MM.1S (cell line): ENCODE measurements at regions not wholly inside any gene's neighbourhood (a gene's known extent, or its start where the extent isn't known, plus 50 kb on each side); places are given as distances from the start of the nearest gene placed in this dataset.

Experiments
- EZH2 ChIP-seq: fragments of 300-600 bp; sonication (generic); optimal IDR thresholded peaks from 2 replicates; pipeline ENCODE3; 2017; ENCODE audit warnings: low read depth, mild to moderate bottlenecking, antibody characterized with exemption, low read length, mixed read lengths
- EZH2phosphoT487 ChIP-seq: fragments of 300-600 bp; sonication (generic); IDR thresholded peaks from 2 replicates; pipeline ENCODE4 v1.6.1; 2018; ENCODE audit warnings: antibody characterized with exemption, low read length
- TF ChIP-seq, protein P1 (sequence below): fragments of 300-600 bp; sonication (generic); IDR thresholded peaks from 2 replicates; pipeline ENCODE4 v1.5.1; 2016; ENCODE audit warnings: antibody characterized with exemption, low read length, mixed read lengths

DNA sequence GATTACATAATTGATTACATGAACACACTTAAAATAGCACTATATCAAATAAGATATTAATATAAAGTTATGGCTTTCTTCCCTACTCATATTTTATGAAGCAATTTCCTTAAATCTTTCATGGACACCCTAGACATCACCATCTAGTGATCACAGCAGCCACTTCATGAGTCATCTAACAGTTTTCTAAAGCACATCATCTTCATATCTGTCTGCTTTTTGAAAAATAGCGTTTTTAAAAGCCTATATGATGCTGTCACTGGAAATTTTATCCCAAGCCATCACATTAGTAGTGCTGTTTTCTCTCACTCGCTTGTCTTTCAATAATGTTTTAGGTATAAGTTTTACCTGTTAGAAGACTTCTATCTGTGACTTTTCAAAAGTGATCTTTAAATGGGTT lies 326.1 kb downstream of the SLITRK6 start:
- TF ChIP-seq, protein P1, sequence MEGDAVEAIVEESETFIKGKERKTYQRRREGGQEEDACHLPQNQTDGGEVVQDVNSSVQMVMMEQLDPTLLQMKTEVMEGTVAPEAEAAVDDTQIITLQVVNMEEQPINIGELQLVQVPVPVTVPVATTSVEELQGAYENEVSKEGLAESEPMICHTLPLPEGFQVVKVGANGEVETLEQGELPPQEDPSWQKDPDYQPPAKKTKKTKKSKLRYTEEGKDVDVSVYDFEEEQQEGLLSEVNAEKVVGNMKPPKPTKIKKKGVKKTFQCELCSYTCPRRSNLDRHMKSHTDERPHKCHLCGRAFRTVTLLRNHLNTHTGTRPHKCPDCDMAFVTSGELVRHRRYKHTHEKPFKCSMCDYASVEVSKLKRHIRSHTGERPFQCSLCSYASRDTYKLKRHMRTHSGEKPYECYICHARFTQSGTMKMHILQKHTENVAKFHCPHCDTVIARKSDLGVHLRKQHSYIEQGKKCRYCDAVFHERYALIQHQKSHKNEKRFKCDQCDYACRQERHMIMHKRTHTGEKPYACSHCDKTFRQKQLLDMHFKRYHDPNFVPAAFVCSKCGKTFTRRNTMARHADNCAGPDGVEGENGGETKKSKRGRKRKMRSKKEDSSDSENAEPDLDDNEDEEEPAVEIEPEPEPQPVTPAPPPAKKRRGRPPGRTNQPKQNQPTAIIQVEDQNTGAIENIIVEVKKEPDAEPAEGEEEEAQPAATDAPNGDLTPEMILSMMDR = no peak
- TF ChIP-seq EZH2 = no peak
- no peak for TF ChIP-seq EZH2phosphoT487
